Lower lobe of right lung (tissue), 2 donors: ENCODE measurements at regions not wholly inside any gene's neighbourhood (a gene's known extent, or its start where the extent isn't known, plus 50 kb on each side); places are given as distances from the start of the nearest gene placed in this dataset.

Source experiments
- ATAC-seq, 2 donors: fragments of 200-7000 bp; cut with Tn5 transposase; one replicate each; pipeline ENCODE4 v1.9.1; 2020 to 2022; ENCODE audit warnings: mild to moderate bottlenecking in 2 of 2, moderate library complexity in 2 of 2
- DNase-seq: peaks from one replicate; pipeline ENCODE4 v3.0.0-alpha.2; 2020
- H3K27ac ChIP-seq: fragments of 200-600 bp; one replicate; pipeline ENCODE4 v1.8.0; 2022
- H3K27me3 ChIP-seq: fragments of 200-600 bp; one replicate; pipeline ENCODE4 v1.8.0; 2022; ENCODE audit warnings: low read depth
- H3K36me3 ChIP-seq: fragments of 200-600 bp; one replicate; pipeline ENCODE4 v1.8.0; 2022; ENCODE audit warnings: mild to moderate bottlenecking
- H3K4me1 ChIP-seq: fragments of 200-600 bp; one replicate; pipeline ENCODE4 v1.8.0; 2022
- H3K4me3 ChIP-seq: fragments of 200-600 bp; one replicate; pipeline ENCODE4 v1.8.0; 2022; ENCODE audit warnings: mild to moderate bottlenecking
- H3K9me3 ChIP-seq: fragments of 200-600 bp; one replicate; pipeline ENCODE4 v1.8.0; 2022
- intact Hi-C: fragments of 100-400 bp; cut with DNase I; formaldehyde crosslinking; loops from one replicate; pipeline ENCODE4 v1.11.0; 2022
- TF ChIP-seq, protein P1 (sequence below): fragments of 200-600 bp; IDR thresholded peaks from one replicate; pipeline ENCODE4 v1.8.0; 2022; ENCODE audit warnings: antibody characterized with exemption, mild to moderate bottlenecking
- donor health status: DM: no; HTN: yes; CAD: no; lungs with severe emphysema.

DNA sequence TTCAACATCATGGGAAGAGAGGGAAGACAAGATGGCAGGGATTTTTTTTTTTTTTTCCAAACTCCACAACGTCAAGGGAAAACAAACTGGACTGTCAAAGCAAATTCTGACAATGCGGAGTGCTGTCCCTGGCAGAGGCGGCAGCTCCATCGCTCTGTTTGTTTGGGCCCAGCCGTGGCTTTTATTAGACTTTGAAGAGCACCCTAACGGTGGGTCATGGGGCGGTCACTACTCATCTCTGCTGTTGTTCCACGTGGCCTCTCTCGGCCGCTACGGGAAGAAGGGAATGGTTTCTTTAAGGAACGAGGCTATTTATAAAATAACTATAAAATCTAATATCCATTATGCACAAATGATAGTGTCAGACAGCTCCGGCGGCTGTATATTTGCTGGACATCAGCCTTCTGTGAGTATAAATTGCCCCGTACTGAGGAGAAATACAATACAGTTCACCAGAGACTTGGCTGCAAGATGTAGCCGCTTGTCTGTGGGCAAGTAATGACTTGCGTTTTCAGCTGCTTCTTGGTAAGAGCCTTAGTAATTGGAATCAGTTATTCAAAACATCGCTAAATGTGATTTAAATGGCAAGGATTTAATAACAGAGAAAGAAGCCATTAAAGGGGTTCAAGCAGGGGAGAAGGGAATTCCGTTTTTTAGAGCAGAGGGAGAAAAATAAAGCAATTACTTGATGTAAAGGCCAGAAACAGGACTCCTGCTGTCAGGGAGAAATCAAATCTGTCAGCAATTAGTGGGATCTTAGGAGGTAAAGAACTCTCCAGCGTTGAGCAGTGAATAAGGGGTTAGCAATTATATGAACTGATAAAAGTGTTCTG, 61.7 kb upstream of the RAB11FIP2 start:
- ATAC-seq: no peak
- intact Hi-C loops: no loop called here
- TF ChIP-seq, protein P1, sequence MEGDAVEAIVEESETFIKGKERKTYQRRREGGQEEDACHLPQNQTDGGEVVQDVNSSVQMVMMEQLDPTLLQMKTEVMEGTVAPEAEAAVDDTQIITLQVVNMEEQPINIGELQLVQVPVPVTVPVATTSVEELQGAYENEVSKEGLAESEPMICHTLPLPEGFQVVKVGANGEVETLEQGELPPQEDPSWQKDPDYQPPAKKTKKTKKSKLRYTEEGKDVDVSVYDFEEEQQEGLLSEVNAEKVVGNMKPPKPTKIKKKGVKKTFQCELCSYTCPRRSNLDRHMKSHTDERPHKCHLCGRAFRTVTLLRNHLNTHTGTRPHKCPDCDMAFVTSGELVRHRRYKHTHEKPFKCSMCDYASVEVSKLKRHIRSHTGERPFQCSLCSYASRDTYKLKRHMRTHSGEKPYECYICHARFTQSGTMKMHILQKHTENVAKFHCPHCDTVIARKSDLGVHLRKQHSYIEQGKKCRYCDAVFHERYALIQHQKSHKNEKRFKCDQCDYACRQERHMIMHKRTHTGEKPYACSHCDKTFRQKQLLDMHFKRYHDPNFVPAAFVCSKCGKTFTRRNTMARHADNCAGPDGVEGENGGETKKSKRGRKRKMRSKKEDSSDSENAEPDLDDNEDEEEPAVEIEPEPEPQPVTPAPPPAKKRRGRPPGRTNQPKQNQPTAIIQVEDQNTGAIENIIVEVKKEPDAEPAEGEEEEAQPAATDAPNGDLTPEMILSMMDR: no peak

DNA sequence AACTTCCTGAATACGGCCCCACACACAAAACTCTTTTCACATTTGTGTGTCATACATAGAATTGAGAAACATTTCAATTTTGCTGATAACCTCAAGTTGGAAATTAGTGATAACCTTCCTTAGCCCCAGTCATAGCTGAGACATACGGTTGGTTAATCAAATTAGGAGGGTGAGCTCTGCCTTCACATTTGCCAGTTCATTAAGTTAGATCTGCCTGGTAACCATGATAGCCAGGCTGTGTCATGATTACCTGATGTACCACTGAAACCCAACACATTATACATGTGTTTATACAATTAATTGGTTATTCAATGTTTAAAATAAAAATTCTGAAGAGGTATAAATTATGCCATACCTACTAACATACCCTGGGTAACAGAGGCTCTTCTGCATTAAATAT, 60.8 kb upstream of the RAB11FIP2 start:
- DNase-seq (no peak), ATAC-seq (no peak)
- Histone ChIP-seq H3K27ac (no peak overlapping the region), H3K27me3 (no peaks in the 10 kb centered on the region), H3K4me1 (no peaks in the 10 kb centered on the region), H3K36me3 (no peaks in the 10 kb centered on the region), H3K4me3 (no peak overlapping the region), H3K9me3 (no peaks in the 10 kb centered on the region)
- intact Hi-C loops: no loop called here
- TF ChIP-seq, protein P1: no peak

More for the DNA sequence above, 61.7 kb upstream of the RAB11FIP2 start:
- no peak overlapping the region for H3K4me3 ChIP-seq
- H3K36me3 ChIP-seq: no peaks in the 10 kb centered on the region
- no peak for DNase-seq
- H3K27ac ChIP-seq: no peak overlapping the region
- H3K9me3 ChIP-seq: no peaks in the 10 kb centered on the region
- H3K4me1 ChIP-seq: no peaks in the 10 kb centered on the region
- H3K27me3 ChIP-seq: no peaks in the 10 kb centered on the region

DNA sequence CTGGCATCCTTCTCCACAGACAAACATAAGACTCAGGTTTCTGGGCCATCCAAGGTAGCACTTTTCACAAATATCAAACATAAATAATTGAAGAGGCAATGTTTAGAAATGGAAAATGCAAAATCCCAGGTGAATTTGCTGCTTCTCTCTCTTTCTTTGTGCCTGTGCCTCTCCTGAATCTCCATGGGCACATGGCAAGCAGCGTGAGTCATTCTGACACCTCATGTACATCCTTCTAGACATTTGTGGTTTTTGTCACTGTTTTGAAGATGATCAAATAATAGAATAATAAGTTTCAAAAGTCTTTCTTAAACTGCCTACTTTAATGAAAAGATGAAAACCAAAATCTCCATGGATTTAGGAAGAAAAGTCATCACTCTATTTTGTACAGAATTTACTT, 60.3 kb upstream of the RAB11FIP2 start:
- Histone ChIP-seq H3K27ac (no peak overlapping the region), H3K4me3 (no peak overlapping the region), H3K27me3 (no peaks in the 10 kb centered on the region), H3K9me3 (no peaks in the 10 kb centered on the region), H3K4me1 (no peaks in the 10 kb centered on the region), H3K36me3 (no peaks in the 10 kb centered on the region)
- DNase-seq: no peak
- TF ChIP-seq, protein P1: no peak
- no peak for ATAC-seq
- intact Hi-C loops: no loop called here

DNA sequence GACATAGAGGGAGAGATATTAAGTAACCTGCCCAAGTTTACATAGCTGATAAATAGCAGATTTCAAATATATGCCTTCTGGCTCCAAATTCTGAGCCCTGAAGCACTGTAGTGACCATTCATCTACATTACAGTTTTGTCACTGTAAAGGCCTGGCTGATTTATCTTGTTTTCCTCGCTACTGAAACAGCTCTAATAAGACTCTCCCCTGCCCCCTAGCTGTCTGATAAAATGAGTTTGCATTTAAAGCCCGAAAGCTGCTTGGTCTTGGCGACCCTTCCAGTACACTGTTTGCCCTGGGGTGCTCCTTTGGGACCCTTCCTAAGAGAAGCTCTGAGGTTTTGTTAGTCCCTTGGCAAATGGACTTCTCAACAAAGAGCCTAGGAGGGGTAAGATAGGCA, 59.7 kb upstream of the RAB11FIP2 start:
- Histone ChIP-seq H3K27me3 (no peaks in the 10 kb centered on the region), H3K36me3 (no peaks in the 10 kb centered on the region), H3K27ac (no peak overlapping the region), H3K4me3 (no peak overlapping the region), H3K9me3 (no peaks in the 10 kb centered on the region), H3K4me1 (no peaks in the 10 kb centered on the region)
- TF ChIP-seq, protein P1: peak; percentile 39
- DNase-seq (no peak), ATAC-seq (peak in 1 of 2 donors; percentile 73)
- intact Hi-C loops: no loop called here

DNA sequence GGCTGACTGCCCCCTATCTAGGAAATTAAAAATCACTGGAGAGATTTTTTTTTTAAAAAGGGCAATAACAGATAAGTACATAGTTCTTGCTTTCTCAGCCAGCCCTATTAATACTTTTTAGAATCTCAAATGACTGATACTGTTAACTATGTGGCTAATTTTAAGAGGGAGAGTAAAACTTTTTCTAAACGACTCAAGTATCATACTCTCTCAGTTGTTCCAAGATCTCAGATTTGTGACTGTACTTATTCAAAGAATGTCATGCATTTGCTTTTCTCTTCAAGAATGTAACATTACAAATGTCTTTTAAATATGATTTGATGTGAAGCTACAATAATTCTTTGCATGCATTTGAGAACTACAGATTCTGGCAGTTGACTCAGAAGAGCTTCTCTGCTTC, 55.4 kb upstream of the RAB11FIP2 start:
- Histone ChIP-seq H3K27ac (no peak overlapping the region), H3K9me3 (no peaks in the 10 kb centered on the region), H3K36me3 (no peaks in the 10 kb centered on the region), H3K4me3 (no peak overlapping the region), H3K4me1 (no peaks in the 10 kb centered on the region), H3K27me3 (no peaks in the 10 kb centered on the region)
- intact Hi-C loops: no loop called here
- no peak for DNase-seq
- ATAC-seq: no peak
- TF ChIP-seq, protein P1: no peak
